Tongue (tissue), 1 donor: ENCODE measurements at regions not wholly inside any gene's neighbourhood (a gene's known extent, or its start where the extent isn't known, plus 50 kb on each side); places are given as distances from the start of the nearest gene placed in this dataset.

Experiments used
- DNase-seq: peaks from one replicate; pipeline ENCODE4 v3.0.0-alpha.2; 2015

DNA sequence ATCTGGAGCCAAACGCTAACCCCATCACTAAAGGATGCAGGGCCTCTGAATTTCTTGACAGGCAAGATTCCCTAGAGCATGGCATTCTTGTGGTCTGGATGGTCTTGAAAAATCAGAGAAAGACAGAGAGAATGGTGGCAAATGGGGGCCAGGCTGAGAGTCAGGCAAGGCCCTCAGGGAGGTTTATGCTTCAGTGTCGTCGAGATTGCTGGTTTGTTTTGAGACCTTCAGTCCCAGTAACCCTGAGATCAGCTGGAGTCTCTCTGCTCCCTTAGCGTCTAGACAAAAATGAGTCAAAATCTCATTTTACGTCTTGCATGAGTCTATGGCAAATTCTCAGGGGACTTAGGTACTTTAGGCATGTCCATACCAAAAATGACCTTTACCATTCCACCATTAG lies 539.3 kb downstream of the SOX6 start:
- DNase-seq, result no peak

DNA sequence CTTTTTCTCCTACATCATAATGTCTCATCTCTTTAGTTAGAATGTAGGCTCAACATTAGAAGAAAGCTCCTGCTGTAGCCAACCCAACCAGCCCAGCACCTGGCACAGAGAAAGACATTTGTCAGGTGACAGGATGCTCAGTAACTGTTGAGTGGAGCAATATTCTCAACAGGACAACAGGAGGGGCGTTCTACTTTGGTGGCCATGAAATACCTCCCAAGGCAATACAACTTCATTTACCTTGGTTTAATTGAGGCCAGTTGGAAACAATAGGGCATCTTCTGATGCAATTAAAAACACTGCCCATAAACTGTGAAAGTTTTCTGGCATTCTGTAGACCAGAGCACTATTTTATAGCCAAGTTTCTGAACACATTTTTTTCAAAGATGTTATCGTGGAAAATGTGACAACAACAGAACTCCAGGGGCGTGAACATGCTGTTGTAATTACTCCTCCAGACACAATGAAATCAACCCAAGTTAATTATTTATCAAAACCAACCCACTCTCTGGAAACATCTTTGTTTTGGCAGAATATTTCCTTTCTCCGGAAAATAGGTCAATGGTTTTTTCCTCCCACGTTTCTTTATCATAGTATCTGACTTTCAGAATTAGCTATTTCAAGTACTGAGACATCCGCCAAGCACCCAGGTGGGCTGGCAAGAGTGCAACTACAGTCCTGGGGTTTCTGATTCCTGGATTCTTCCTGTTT lies 538.1 kb downstream of the SOX6 start:
- DNase-seq, result no peak

DNA sequence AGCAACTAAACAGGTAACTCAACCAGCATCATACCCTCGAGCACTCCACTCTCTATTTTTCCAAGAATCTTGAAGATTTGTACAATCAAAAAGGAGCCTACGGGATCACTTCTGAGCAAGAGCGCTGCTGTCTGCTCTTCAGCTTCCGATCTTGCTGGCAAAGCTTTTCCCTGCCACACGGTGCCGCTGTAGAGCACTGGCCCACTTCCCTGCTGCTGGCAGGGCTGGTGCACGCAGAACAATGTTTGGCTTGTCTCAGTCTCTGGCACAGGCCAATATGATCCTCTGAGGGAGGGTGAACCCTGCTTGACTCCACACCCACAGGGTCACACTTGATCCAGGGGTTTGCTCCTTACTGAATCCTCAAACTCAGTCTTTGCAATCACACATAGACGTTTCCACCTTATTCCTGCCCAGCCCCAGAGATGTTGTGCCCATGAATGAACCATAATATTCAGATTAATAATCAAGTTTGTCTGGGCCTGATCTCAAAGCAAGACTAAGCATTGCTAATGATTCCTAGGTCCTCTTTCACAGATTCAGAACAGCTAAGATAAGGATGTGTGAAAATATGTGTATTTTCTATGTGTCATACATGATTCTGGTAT lies 536.6 kb downstream of the SOX6 start:
- DNase-seq, result peak; percentile 81

DNA sequence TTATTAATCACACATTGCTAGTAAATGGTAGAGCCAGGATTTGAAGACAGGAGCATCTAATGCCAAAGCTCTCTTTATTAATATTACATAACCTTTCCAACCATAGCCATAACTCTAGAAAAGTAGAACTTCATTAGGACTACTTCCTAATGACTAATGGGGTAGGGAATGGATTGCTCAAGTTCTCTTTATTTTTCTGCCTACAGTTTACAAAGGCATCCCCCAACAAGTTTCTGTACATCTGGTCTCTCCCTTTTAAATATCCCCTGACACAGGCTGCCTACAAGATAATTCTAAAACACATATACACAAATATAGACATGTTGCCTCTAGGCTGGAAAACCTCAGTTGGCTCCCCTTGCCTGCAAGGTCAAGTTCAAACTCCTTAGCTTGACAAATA lies 534.9 kb downstream of the SOX6 start:
- no peak for DNase-seq

DNA sequence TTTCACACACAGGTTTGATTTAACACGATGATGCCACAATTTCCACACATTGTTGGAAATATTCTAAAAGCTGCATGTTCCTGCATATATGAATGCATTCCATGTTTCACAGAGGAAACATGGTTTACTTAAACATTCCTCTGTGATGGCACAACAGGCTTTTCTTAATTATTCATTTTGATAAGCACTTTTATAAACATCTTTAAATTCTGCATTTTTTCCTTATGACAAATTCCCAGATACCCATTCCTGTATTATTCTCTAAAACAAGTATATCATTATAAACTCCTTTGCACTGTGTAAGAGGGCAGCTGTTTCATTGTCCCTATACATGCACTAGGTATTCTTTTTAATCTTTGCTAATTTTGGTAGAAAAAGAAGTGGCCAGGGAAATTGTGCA lies 532.3 kb downstream of the SOX6 start:
- no peak for DNase-seq

DNA sequence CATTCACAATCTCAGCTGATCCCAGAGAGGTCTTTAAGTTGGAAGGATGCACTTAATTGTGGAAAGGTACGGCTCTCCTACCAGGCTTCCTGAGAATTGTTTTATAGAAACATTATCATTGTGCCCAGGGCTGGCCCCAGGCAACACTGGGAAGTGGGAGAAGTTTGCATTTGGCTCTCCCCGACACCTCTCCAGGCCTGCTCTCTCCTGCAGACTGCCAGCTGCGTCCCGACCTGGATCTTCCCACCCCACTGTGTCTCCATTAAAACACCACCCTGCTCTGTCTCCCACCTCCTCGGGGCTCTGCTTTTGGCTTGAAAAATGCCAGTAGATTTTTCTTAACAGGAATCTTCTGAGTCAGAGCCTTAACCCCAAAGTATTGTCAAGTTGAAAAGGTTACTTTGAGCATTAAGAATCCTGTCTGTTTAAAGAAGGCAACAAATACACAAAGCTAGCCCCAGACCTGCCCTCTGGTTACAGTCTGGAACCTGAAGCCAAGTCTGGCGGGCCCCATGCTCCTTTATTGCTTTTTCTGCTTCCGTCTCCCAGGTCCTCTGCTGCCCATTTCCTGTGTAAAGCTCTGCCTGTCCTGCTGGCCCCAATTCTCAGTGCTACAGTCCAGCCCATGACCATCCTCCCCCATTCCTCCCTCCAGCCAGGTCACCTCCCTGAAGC lies 530.2 kb downstream of the SOX6 start:
- DNase-seq, result no peak

DNA sequence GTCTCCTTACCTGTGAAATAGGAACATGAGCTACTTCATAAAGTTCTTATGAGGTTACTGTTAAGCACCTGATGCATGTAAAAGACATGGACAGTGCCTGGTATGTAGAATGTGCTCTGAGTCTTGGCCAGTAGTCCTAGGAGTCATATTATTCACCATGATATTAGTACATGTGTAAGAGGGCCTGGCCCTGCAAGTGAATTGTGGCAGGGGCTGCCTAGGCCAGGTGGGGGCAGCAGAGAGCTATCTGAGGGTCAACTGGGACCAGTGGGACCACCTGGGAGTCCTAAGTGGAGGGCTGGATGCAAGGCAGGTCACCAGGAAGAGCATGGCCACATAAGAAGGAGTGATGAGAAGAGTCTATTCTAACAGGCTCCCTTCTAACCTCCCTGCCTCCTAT lies 529.5 kb downstream of the SOX6 start:
- DNase-seq, result peak; percentile 65

DNA sequence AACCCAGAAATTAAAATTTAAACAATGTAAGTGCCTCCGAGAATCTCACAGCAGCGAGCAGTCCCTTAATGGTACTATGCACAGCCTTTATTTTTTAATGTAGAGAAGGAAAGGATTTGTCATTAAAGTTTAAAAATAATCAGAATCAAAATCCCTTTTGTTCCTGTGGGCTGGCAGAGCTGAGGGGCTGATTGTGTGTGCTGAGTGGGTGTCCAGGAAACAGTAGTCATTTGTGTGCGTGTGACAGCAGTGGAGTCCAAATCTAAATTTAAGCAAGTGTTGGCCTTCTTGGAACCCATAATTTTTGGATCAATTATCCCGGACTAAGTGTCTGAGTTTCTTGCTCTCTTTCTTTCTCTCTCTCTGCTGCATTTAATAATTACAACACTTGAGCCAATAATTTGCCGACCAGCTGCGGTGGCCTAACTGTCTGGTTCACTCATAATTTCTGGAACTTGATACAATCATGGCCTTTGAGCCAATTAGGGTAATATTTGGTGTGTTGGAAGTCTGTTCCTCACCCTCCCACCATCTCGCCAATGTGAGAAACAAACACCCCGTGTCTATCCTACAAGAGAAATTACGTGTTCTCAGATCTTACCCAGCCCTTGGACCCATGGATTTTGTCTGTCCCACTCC lies 528.0 kb downstream of the SOX6 start:
- DNase-seq, result peak; percentile 66

DNA sequence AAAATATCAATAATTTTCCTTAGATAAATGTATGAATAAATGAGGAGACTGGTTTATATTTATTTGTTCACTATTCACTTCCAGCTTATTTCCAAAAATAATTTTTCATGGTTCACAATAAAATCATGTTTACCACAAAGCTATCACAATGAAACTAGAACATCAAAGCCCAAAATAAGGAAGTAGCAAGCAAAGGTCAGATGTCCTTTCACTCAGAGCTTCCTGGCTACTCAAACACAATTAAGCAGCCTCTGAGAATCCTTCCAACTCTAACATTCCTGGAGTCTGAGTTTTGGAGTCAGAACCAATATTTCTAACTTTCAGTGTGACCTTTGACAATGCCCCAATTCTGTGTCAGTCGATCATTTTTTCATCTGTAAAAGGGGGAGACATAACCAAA lies 527.0 kb downstream of the SOX6 start:
- no peak for DNase-seq

DNA sequence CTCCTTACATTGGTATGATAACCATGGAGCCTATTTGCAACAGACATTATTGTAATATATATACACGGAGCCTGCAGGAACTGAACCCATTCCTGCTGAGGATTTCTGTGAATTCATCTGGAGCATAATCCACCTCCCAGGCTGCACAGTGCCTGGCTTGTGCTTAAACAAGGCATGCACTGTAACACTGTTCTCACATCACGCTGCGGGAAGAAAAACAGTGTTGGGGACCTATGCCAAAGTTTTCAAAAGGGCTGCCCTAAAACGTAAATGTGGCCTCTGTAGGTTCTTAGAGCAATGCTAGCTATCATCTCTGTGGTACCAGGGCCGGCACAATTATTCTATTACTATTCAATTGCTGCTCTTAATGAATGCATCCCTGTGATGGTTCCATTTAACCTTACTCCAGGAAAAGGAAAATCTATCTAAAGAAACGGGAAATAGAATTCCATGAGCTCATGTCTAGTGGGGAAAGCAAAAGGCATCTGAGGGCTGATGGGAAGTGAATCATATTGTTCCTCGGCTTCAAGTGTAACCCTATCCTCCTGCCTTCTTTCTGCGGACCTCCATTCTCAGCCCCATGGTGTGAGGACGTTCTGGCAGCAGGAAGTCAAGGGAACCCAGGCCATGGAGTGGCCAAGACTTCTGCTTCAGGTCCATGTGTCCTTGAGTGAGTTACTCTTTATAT lies 525.5 kb downstream of the SOX6 start:
- DNase-seq, result peak; percentile 73

DNA sequence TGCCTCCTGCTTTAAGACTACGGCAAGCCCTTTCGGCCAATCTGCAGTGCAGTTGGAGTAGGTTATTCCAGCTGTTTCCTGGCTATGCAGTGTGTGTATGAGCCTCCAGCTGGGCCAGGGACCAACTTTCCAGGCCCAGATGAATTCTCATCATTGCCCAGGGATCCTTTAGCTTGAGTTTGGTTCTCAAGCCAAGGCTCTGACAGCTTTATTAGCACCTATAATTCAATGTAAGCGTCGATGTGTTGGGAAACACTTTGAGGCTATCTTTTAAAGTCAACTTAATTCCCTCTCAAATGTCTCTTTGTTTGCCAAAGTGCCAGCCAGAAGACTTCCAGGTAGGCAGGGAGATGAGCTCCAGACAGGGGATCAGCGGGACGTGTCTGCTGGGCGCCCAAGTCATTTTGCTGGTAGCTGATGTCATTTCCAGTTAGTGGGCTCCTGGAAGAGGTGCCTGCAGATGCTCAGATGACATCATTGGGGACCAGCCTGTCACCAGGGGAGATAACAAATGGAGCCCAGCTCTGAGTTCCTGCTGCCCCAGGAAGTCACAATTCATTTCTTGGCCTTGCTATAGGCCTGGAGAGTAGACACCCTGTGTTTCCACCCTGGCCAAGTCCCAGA lies 520.4 kb downstream of the SOX6 start:
- no peak for DNase-seq

DNA sequence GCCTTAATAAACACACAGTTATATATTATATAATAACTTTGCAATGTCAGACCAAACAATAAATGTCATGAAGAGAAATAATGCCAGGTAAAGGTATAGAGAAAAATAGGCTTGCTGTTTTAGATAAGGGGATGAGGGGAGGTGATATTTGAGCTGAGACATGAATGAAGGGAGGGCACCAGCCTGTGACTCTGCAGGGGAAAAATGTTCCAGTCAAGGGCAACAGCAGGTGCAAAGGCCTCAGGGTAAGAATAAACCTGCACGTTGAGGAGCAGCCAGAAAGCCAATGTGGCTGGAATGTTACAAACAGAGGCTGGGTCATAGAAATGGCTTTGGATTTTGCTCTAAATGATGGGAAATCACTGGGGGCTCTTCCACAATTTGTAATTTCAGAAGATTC lies 519.6 kb downstream of the SOX6 start:
- peak; percentile 49 for DNase-seq

DNA sequence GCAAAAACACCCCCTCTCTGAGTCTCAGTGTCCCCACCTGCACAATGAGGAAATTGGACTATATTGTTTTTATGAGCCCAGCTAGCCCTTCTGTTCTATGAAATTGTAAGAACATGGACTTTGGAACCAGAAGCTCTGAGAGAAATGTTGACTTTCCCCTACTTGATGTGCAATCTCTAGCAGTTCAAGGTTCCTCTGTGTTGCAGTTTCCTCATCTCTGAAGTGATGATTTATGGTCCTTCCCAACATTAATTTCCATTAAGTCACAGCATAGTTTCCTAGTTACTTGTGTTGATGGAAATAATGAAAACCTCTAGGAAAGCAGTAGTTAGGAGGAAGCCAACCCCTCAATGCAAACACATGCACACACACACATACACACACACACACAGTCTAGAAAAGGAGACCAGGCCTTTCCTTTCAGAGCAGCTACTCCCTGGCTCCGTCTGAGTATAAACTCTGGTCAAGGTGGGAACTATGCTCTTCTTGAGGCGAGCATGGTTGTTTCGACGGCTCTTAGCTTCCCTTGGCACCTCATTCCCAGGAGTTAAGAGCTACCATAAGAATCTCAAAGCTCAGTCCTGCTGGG lies 518.4 kb downstream of the SOX6 start:
- no peak for DNase-seq

DNA sequence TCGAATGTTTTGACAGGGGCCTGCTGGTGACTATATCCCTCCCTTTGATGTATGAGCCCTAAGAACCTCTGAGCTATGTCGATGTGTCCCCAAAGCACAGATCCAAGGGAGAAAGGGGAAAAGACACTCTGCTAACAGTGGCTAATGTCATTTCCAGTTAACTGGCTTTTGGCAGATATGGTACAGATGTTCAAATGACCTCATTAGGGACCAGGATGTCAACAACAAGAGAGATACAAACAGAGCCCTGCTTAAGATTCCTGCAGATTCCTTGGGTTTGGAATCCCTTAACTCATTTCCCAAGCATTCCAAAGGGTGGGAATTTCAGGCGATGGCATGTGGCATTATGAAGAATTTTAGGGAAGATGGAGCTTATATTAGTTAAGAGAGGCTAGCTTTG lies 517.3 kb downstream of the SOX6 start:
- DNase-seq, result no peak

DNA sequence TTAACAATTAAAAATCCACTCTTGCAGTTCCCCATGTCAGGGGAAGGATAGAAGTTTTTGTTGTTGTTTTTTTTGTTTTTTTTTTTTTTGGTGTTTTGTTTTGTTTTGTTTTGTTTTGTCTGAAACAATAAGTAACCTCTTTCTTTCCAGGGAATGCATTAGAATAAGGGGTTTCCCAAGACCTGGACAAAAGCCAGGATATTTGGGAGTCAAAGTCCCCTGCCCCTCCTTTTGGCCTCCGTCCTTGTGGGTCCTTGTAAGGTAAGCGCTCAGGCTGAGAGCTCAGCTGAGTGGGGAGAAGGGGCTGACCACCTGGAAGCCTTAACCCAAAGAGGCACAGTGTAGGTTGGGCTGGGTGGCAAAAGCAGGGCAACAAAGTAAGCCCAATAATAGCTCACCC lies 515.4 kb downstream of the SOX6 start:
- no peak for DNase-seq

DNA sequence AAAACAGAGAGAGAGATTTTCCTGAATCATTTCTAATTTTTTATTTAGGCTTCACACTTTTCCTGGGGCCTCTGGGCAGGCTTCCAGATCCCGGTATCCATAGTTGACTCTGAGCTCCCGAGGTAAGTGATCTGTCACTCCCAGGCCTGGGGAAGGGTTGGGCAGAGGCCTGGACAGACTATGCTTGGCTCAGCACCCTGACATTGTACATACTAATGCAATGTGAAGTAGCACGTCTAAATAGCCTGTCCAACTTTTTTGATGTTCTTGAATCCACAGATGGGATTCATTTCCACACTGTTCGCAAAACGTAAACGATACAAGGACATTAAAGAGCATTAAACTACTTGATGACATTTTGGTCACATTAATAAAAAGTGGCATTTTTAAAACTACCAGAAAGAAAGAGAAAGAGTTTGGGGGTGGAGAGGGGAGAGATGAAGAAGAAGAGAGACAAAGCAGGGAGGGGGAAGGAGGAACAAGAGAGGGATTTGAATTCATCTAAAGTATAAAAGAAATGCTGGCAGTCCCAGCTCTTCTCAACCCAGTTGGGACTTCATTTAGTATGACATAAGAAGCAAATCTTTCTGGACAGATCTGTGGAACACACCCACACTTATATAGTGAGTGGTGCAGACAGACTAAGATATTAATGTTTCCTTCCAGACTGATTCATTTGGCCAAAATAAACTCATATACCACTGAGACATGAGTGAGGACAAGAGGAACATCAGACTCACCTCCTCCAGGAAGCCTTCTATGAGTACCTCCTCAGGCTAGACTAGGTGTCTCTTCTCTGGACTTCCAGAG lies 514.2 kb downstream of the SOX6 start:
- DNase-seq, result peak; percentile 58

DNA sequence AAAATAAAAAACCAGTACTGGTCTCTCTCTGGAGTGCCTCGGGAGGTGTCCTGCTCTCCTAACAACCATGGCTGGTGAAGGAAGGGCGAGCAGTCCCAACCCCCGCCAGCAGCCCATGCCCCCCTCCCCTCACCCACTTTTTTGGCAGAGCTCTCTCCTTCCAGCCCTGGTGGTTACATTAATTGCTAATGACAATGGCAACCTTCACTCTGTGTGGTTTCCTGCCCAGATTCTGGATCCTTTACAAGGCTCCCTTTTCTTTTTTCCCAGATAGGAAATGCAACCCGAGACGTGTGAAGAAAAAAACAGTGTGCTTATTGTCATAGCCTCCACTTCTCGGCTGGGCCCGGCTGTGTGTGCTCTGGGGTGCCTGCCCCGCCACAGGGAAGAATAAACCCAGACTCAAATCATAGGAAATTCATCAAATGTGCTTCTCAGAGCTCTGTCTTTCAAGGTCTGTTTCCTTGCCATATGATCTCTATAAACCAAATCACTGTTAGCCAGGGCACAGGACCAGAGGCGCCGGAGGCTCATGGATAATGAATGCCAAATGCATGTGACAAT lies 513.0 kb downstream of the SOX6 start:
- DNase-seq, result peak; percentile 83

DNA sequence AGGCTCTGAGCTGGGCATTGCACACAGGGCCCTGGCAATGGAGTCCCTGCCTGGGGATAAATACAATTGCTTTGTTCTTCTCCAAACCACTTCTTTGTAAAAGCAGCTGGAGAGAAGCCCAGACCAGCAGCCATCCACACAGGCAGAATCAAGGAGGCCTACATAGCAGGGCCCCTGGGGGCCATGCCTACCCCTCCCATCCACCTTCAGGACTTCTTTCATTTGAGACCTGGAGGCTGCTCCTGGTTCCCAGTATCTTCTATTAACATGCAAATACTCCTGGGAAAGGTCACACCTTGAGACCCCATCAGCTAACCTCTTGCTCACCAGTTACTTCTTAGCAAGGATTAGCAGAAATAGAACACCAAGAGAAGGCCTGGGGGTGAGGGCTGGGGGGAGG lies 511.1 kb downstream of the SOX6 start:
- no peak for DNase-seq

DNA sequence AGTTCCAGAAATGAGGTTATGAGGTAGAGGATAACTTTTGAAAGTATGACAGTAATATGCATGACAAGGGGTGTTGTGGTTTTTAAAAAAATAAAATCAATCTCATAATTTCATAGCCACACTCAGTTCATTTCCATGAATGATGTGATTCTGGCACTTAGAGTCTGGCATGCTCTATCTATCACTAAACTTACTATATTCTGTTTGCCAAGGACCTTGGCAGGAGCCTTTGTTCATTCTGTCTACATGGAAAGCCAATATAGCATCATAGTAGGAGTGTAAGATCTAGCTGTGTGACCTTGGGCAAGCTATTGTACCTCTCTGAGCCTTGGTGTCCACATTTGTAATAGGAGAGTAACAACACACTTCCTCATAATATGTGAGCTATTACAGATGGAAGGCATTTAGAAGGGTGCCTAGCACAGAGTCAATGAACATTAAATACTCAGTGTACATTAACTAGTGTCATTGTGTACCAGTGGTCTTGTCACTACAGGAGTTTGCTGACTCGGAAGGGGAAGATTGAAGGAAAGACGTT lies 507.6 kb downstream of the SOX6 start:
- DNase-seq, result no peak

DNA sequence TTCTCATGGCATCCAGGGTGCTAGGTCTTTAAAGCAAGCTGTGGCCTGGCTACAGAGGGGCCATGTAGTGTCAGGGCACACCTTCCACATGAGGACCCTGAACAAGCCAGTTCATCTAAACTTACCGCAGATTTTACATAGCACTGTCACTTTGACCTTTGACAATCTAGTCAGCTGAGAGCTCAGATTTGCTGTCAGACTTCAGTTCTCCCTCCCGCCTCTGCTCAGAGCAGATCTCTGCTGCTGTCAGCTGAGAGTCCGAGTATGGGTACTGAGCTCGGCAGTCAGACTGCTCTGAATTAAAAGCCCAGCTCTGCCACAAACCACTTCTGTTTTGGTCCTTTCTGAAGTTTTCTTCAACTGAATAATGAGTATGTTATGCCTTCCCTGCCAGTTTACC lies 507.1 kb downstream of the SOX6 start:
- DNase-seq, result no peak
